ENCODE measurements at regions not wholly inside any gene's neighbourhood (a gene's known extent, or its start where the extent isn't known, plus 50 kb on each side); places are given as distances from the start of the nearest gene placed in this dataset.

DNA sequence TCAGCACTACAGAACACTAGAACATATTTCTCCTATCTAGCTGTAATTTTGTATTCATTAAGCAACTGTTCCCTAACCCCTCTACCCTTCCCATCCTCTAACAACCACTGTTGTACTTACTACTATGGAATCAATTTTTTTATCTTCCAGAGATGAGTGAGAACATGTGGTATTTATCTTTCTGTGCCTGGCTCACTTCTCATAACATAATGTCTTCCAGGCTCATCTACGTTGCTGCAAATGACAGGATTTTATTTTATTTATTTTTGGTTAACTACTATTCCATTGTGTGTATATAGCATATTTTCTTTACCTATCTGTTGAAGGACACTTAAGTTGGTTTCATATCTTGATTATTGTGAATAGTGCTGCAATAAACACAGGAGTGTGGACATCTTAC lies 200.9 kb upstream of the CHRM2 start:
- TF ChIP-seq, protein P1, sequence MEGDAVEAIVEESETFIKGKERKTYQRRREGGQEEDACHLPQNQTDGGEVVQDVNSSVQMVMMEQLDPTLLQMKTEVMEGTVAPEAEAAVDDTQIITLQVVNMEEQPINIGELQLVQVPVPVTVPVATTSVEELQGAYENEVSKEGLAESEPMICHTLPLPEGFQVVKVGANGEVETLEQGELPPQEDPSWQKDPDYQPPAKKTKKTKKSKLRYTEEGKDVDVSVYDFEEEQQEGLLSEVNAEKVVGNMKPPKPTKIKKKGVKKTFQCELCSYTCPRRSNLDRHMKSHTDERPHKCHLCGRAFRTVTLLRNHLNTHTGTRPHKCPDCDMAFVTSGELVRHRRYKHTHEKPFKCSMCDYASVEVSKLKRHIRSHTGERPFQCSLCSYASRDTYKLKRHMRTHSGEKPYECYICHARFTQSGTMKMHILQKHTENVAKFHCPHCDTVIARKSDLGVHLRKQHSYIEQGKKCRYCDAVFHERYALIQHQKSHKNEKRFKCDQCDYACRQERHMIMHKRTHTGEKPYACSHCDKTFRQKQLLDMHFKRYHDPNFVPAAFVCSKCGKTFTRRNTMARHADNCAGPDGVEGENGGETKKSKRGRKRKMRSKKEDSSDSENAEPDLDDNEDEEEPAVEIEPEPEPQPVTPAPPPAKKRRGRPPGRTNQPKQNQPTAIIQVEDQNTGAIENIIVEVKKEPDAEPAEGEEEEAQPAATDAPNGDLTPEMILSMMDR (IDR thresholded peaks at IDR 0.05; ENCODE audit: low read depth, low read length) = no peak
- H3K4me3 ChIP-seq (replicated peaks in 1 of 2; ENCODE audit: low read depth in 2 of 2, low read length in 2 of 2) = no peak overlapping the region
- DNase-seq (ENCODE audit: low read depth in 2 of 2) = no peak

DNA sequence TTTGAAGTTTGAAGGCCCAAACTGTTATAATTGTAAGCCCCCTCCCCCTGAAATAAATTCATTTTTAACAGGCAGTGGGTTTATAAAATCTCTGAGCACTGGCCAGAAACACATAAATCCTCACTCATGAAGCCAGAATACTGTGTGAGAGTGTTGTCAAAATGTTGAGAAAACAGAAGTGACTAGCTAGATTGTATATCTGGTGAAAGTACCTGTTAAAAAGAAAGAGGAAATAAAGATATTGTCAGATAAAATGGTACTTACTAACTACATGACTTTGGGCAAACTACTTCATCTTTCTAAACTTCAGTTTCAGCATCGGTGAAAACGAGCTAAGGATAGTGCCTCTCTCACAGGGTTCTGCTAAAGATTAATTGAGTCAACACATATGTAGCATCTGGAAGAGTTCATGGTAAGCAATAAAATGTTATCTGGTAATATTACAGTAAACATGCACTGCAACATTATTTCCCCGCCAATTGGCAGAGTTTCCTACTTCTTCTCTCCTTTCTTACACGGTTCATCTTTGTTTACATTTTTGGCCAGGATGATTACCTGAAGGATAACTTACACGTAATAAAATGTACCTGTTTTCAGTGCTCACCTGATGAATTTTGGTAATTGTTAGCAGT lies 202.5 kb upstream of the CHRM2 start:
- TF ChIP-seq, protein P1 (IDR thresholded peaks at IDR 0.05; ENCODE audit: low read depth, low read length) = no peak
- H3K4me3 ChIP-seq (replicated peaks in 1 of 2; ENCODE audit: low read depth in 2 of 2, low read length in 2 of 2) = no peak overlapping the region
- no peak for DNase-seq (ENCODE audit: low read depth in 2 of 2)

DNA sequence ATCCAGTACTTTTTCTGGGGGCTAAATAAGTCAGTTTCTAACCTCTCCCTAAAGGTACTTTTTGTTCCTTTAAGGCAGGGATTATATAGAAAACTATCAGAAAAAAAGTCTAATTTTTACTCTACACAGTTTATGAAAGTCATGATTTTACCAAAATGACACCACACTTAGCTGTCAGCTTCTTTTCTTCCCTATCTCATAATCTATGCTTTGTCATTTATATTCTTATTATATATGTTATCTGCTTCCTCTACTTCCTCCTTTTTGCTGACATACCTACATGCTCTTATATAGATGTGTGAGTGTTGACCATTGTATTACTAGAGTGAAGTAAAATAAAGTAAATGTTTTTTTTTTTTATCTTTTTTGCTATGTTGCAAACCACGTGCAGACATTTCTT lies 203.9 kb upstream of the CHRM2 start:
- H3K4me3 ChIP-seq (replicated peaks in 1 of 2; ENCODE audit: low read depth in 2 of 2, low read length in 2 of 2) = no peak overlapping the region
- TF ChIP-seq, protein P1 (IDR thresholded peaks at IDR 0.05; ENCODE audit: low read depth, low read length) = no peak
- DNase-seq (ENCODE audit: low read depth in 2 of 2) = no peak

DNA sequence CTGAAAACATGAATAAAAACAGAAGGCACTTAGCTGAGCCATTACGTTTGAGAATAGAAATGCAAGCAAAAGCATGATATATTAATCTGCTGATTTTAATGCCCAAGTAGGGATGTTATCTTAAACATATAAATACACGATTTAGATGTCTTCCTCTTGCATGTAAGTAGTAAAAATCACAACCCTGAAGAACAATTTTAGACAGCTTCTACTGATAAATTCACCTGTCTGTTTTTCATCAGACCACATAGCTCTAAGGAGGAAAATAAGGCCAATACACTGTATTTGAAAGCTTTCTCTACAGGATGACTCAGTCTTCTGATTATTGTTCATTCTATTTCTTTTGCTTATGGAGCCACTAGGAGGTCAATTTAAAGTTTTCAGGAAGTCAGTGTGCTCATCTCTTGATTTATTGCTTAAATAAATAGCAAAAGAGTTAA lies 210.9 kb upstream of the CHRM2 start:
- TF ChIP-seq, protein P1 (IDR thresholded peaks at IDR 0.05; ENCODE audit: low read depth, low read length) = no peak

DNA sequence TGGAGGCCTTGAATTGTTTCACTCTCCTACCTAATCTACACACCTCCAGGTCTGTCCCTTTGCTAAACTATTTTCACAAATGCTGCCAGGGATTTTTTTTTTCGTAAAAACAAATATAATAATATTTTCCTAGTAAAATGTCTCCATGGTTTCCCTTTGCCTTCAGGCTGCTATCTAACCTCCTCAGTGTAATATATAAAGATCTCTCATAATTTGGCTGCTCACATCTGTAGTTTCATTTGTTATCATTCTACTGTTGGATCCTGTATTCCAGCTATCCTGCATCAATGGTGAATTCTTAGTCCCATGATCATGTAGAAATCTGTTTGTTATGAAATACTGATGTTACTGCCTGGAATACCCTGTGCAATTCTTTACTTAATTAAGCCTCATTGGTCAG lies 211.9 kb upstream of the CHRM2 start:
- no peak overlapping the region for H3K4me3 ChIP-seq (replicated peaks in 1 of 2; ENCODE audit: low read depth in 2 of 2, low read length in 2 of 2)
- TF ChIP-seq, protein P1 (IDR thresholded peaks at IDR 0.05; ENCODE audit: low read depth, low read length) = no peak
- no peak for DNase-seq (ENCODE audit: low read depth in 2 of 2)

More for the DNA sequence above, 210.9 kb upstream of the CHRM2 start:
- DNase-seq (ENCODE audit: low read depth in 2 of 2) = no peak
- H3K4me3 ChIP-seq (replicated peaks in 1 of 2; ENCODE audit: low read depth in 2 of 2, low read length in 2 of 2) = no peak overlapping the region

DNA sequence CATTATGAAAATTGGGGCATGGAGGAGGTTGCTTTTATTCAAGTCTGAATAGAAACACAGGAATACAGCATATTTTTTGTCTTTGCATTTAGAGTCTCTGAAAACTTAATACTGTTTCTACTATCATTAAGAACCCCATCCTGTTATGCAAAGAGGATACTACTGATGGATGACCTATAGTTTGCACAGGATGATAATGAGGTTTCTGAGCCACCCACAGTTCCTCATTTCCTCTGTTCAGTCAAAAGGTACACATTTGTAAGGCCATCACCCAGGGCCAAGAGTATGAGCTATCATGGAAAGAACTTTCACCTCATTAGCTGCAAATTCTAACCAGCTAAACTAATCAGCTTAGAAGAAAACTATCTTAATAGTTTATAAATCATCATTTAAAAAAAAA lies 213.0 kb upstream of the CHRM2 start:
- no peak overlapping the region for H3K4me3 ChIP-seq (replicated peaks in 1 of 2; ENCODE audit: low read depth in 2 of 2, low read length in 2 of 2)
- DNase-seq (ENCODE audit: low read depth in 2 of 2) = no peak
- TF ChIP-seq, protein P1 (IDR thresholded peaks at IDR 0.05; ENCODE audit: low read depth, low read length) = no peak

DNA sequence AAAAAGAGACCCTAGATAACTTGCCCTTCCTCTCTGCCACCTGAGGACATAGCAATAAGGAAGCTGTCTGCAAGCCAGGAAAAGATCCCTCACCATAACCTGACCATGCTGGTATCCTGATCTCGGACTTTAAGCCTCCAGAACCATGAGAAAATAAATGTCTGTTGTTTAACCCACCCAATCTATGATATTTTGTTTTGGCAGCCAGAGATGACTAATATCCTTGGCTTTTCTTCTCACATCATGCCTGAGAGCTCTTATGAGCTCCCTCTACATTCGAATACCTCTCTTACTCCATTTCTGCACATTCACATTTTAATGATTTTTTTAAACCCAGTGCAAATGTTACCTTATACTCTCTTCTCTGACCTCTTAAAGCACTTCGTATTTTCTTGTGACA lies 214.0 kb upstream of the CHRM2 start:
- no peak overlapping the region for H3K4me3 ChIP-seq (replicated peaks in 1 of 2; ENCODE audit: low read depth in 2 of 2, low read length in 2 of 2)
- TF ChIP-seq, protein P1 (IDR thresholded peaks at IDR 0.05; ENCODE audit: low read depth, low read length) = no peak
- DNase-seq (ENCODE audit: low read depth in 2 of 2) = no peak
